Heart right ventricle (tissue), 16 donors: ENCODE measurements at regions not wholly inside any gene's neighbourhood (a gene's known extent, or its start where the extent isn't known, plus 50 kb on each side); places are given as distances from the start of the nearest gene placed in this dataset.

Experiments used
- ATAC-seq, 8 donors: fragments of 200-7000 bp; cut with Tn5 transposase; one replicate each; pipeline ENCODE4 v1.9.1; 2020; ENCODE audit warnings: mild to moderate bottlenecking in 8 of 8, moderate library complexity in 8 of 8, moderate number of reproducible peaks in 1 of 8
- DNase-seq, 2 donors: peaks; one replicate each; pipeline ENCODE4 v3.0.0-alpha.2; 2020
- H3K27ac ChIP-seq, 10 donors: fragments of 200-600 bp; sonication (generic) in 2 of 10; one replicate each; pipeline versions ENCODE4 v1.5.0 to v1.8.0; 2020 to 2022; ENCODE audit warnings: mild to moderate bottlenecking in 3 of 10
- H3K27me3 ChIP-seq, 7 donors: fragments of 200-600 bp; one replicate each; pipeline ENCODE4 v1.8.0; 2021 to 2022; ENCODE audit warnings: mild to moderate bottlenecking in 2 of 7
- H3K36me3 ChIP-seq, 9 donors: fragments of 200-600 bp; sonication (generic) in 1 of 9; one replicate each; pipeline versions ENCODE4 v1.5.0 to v1.8.0; 2020 to 2022; ENCODE audit warnings: mild to moderate bottlenecking in 2 of 9
- H3K4me1 ChIP-seq, 9 donors: fragments of 200-600 bp; sonication (generic) in 1 of 9; one replicate each; pipeline versions ENCODE4 v1.5.0 to v1.8.0; 2020 to 2022; ENCODE audit warnings: mild to moderate bottlenecking in 4 of 9
- H3K4me3 ChIP-seq, 10 donors: fragments of 200-600 bp; sonication (generic) in 2 of 10; one replicate each; pipeline versions ENCODE4 v1.5.0 to v1.8.0; 2020 to 2022; ENCODE audit warnings: mild to moderate bottlenecking in 7 of 10, moderate library complexity in 2 of 10
- H3K9me3 ChIP-seq, 11 donors: fragments of 200-600 bp in 10 of 11; sonication (generic) in 2 of 11; one replicate each; pipeline versions ENCODE4 v1.5.0 to v1.8.0; 2013 to 2022; ENCODE audit warnings: mild to moderate bottlenecking in 2 of 11, control low read depth in 1 of 11, moderate library complexity in 1 of 11
- CTCF ChIP-seq, 9 donors: fragments of 200-600 bp; sonication (generic) in 2 of 9; IDR thresholded peaks; one replicate each; pipeline versions ENCODE4 v1.5.0 to v1.8.0; 2021 to 2022; ENCODE audit warnings: antibody characterized with exemption in 9 of 9, mild to moderate bottlenecking in 5 of 9, moderate library complexity in 1 of 9
- WGBS, 2 donors: extraction: QIAGEN DNeasy Blood & Tissue Kit; methylation state at CpG; one replicate each; pipeline ENCODE4 v1.1.7; 2013; ENCODE audit warnings: inconsistent platforms in 1 of 2; 5-methylcytosine and 5-hydroxymethylcytosine counted together
- intact Hi-C, 10 donors: fragments of 100-400 bp; cut with DNase I; formaldehyde crosslinking; loops; one replicate each; pipeline versions ENCODE4 v1.11.1 to v1.14.2; 2022
- donor health status: Arrhythmogenic right ventricular cardiomyopathy.
- donor health status: ischemic (EF 13 %, LVEDD 7.1; RV severe dilation, severe dysfunction).
- donor health status: healthy with polysubstance abuse.
- donor health status: DM: no; HTN: yes; CAD: no.
- donor health status: DM: no; HTN: no; CAD: no.
- donor health status: ischemic (EF 25% LVEDD 6.9; RV normal size, moderate dysfunction).
- donor health status: ischemic (EF 25% LVEDD 5.7; RV mildly dilated, moderate dysfunction).
- donor health status: healthy.
- donor health status: DM: yes; HTN: yes; CAD: no.
- donor health status: Ischemic cardiomyopathy.
- donor health status: ischemic (EF 35%, LVEDD 5.7; RV mildly dilated, moderate dysfunction).
- donor health status: nonischemic (EF 11% LVEDD 7.7; RV severe dilation, severe dysfunction).
- donor health status: DM: yes; HTN: yes; CAD: no.
- donor health status: PGD.
- donor health status: ischemic (EF 29% LVEDD 5.4; RV normal size, mild dysfunction).
- donor health status: nonischemic (EF 23%, LVEDD 6.1; RV moderate dilation, normal function).

- H3K27ac ChIP-seq = no peak overlapping the region
- no peak for ATAC-seq
- intact Hi-C loops = no loop called here
- H3K27me3 ChIP-seq = peaks cover 0 to 15% (median 0%) of the 10 kb centered on the region in 7 donors
- no peak overlapping the region for H3K4me3 ChIP-seq
- no peaks in the 10 kb centered on the region for H3K4me1 ChIP-seq
- no peak for TF ChIP-seq CTCF (IDR thresholded peaks at IDR 0.05)
- DNase-seq = no peak
- H3K36me3 ChIP-seq = no peaks in the 10 kb centered on the region
- 78 to 82% methylated on average over 10 of the region's 10 CpGs for WGBS, 2 donors
- peaks cover 0 to 20% (median 0%) of the 10 kb centered on the region in 11 donors for H3K9me3 ChIP-seq
Observed at GRCh38 chr22:47795477-47796127, 1033.2 kb downstream of the TBC1D22A start.

GRCh38 chr22:47794851-47795250 is 1032.4 kb downstream of the TBC1D22A start:
- Histone ChIP-seq H3K27ac (no peak overlapping the region), H3K4me3 (no peak overlapping the region), H3K36me3 (no peaks in the 10 kb centered on the region), H3K4me1 (no peaks in the 10 kb centered on the region), H3K9me3 (peaks cover 0 to 16% (median 0%) of the 10 kb centered on the region in 11 donors), H3K27me3 (peaks cover 0 to 15% (median 0%) of the 10 kb centered on the region in 7 donors)
- WGBS, 2 donors = 72 to 74% methylated on average over 10 of the region's 10 CpGs
- intact Hi-C loops = no loop called here
- TF ChIP-seq CTCF (IDR thresholded peaks at IDR 0.05) = no peak
- ATAC-seq = no peak
- DNase-seq = no peak

GRCh38 chr22:47793304-47794101 is 1031.1 kb downstream of the TBC1D22A start:
- no peak for TF ChIP-seq CTCF (IDR thresholded peaks at IDR 0.05)
- Histone ChIP-seq H3K4me1 (no peaks in the 10 kb centered on the region), H3K27ac (no peak overlapping the region), H3K4me3 (no peak overlapping the region), H3K36me3 (no peaks in the 10 kb centered on the region), H3K9me3 (peaks cover 0 to 3% (median 0%) of the 10 kb centered on the region in 11 donors), H3K27me3 (peaks cover 0 to 16% (median 2%) of the 10 kb centered on the region in 7 donors)
- intact Hi-C loops = no loop called here
- ATAC-seq (no peak), DNase-seq (no peak)
- WGBS, 2 donors = 80 to 83% methylated on average over 20 of the region's 20 CpGs

- Histone ChIP-seq H3K27me3 (peaks cover 0 to 44% (median 31%) of the 10 kb centered on the region in 7 donors), H3K4me3 (no peak overlapping the region), H3K9me3 (peaks cover 0 to 15% (median 0%) of the 10 kb centered on the region in 11 donors), H3K4me1 (no peaks in the 10 kb centered on the region), H3K27ac (no peak overlapping the region), H3K36me3 (no peaks in the 10 kb centered on the region)
- WGBS, 2 donors = 25 to 29% methylated on average over 3 of the region's 3 CpGs
- intact Hi-C loops = no loop called here
- DNase-seq (no peak), ATAC-seq (no peak)
- no peak for TF ChIP-seq CTCF (IDR thresholded peaks at IDR 0.05)
Observed at GRCh38 chr22:47789171-47789570, 1026.7 kb downstream of the TBC1D22A start.
